ENCODE measurements at regions not wholly inside any gene's neighbourhood (a gene's known extent, or its start where the extent isn't known, plus 50 kb on each side); places are given as distances from the start of the nearest gene placed in this dataset.

GRCh38 chr9:82781921-82782392 is 281.0 kb downstream of the RASEF start:
- TF ChIP-seq CTCF (IDR thresholded peaks at IDR 0.05) (no peak), POLR2A (IDR thresholded peaks at IDR 0.05) (no peak), POLR2AphosphoS5 (IDR thresholded peaks at IDR 0.05) (no peak)

Data from breast epithelium (tissue), 3 donors.